AG08396 (cell line): ENCODE measurements at regions not wholly inside any gene's neighbourhood (a gene's known extent, or its start where the extent isn't known, plus 50 kb on each side); places are given as distances from the start of the nearest gene placed in this dataset.

Experiments
- DNase-seq: peaks from one replicate; pipeline ENCODE4 v3.0.0; 2012; ENCODE audit warnings: low spot score, mixed read lengths

DNA sequence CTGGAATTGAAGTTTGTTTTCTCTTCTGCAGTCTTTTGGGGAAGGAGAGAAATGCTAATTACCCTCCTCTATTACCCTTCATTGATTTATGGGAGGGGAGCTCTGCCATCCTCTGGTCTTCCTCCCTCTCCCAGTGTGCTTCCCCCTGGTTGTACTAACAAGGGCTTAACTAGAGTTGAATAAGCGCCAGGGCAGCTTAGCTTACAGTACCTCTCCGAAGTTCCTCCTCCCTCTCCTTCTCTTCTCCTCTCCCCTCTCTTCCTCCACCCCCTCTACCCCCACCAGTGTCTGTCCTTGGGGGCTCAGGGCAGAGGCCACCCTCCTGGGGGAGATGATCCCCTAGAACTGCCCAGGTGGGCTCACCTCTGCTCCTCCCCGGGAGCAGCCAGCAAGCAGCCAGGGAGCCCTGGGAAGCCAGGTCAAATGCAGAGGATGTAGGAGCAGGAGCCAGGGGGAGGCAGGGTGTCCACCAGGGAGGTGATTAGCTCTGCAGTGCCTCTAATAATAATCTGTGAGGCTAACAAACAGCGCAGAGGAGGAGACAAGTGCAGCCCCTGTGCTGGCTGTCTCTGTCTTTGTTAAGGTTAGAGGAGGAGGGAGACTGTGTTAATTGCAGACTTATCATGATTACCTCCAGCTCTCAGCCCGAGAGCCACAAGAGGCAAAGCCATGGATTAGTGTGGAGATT lies 191.6 kb upstream of the CADM1 start:
- DNase-seq, result no peak

DNA sequence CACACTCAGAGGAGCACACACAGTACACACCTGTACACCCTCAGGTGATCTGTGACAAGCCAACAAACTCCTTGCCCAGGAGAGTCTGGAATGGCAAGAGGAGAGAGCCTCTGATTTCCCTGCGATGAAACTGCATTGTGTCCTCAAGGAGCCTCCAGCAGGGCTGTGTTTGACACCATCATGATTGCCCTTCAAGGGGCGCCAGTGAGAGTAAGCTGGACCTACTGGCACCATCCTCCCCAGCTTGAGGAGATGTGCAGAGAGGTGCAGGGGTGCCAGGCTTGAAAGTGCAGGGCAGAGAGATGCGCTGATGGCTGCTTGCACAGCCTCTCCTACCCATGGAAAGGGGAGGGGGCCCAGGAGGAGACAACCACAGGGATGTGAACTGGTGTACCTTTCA lies 188.8 kb upstream of the CADM1 start:
- DNase-seq, result no peak

DNA sequence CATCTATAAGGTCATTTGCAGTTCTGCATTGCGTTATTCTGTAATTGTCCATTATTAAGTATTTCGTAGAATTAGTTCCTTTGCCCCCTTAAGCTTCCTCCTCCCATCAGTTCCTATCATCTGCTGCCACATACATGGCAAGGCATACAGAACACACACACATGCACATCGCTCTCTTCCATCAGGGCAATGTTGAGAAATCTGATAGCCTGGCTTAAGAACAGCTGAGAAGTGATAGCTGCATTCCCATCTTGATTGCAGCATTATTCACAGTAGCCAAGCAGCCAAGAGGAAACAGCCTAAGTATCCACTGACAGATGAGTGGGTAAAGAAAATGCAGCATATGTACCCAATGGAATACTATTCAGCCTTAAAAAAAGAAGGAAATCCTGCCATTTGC lies 186.8 kb upstream of the CADM1 start:
- no peak for DNase-seq

DNA sequence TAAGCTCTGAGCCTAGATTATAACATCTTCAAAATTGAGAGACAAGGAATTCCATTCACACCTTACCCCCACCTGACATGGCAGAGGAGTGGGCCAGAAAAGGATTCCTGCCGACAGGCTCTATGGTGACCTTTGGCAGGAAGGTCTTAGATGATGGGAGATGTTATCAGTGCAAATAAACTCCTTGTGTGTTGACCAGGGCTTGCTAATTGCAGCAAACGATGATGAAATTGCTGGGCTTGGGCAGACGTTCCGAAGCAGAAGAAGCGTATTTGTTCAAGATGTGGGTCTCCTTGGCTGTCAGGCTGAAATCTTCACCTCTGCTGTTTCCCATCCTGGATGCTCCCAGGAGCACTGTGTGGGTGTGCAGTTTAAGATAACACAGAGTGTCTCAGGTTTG lies 183.7 kb upstream of the CADM1 start:
- no peak for DNase-seq

DNA sequence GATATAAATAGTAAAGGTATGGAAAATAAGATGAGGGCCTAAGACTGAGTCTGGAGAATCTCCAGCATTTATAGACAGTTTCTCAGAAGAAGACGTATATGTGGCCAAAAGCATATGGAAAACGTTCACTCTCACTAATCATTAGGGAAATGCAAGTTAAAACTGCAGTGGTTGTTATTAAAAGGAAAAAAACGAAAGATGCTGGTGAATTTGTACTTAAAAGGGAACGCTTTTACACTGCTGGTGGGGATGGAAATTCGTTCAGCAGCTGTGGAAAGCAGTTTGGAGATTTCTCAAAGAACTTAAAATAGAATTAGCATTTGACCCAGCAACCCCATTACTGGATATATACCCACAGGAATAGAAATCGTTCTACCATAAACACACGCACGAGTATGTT lies 180.5 kb upstream of the CADM1 start:
- DNase-seq, result no peak

DNA sequence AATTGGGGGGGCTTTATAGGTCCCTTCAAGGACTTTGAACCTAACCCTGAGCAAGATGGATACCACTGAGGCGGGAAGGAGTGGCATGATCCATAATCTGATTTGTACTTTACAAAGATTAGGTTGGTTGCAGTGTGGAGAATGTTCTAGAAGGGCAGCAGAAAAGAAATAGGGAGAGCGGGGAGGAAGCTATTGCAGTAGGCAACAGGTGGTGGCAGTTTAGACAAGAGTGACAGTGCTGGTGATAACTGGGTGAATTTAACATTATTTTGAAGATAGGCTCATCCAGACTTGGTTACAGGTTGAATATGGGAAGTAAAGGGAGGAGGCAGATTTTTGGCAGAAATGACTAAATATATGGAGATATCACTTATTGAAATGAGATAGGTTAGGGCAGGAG lies 179.9 kb upstream of the CADM1 start:
- no peak for DNase-seq

DNA sequence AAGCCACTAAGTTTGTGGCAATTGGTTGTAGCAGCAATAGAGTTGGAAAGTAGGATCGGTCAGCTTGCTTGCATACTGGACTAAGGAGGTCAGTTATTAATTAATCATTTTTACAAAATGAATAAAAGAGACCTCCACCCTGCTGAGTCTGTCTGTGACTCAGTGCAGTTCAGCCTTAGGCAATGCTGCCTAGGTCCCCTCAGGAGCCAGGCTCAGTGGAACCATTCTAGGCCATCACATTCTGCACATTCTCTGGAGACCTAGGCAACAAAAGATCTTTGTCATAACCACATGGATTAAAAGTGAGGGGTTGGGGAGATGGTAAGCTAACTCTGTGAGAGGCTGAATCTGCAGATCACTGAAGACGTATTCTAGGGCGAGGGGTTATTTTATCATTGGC lies 178.7 kb upstream of the CADM1 start:
- no peak for DNase-seq

DNA sequence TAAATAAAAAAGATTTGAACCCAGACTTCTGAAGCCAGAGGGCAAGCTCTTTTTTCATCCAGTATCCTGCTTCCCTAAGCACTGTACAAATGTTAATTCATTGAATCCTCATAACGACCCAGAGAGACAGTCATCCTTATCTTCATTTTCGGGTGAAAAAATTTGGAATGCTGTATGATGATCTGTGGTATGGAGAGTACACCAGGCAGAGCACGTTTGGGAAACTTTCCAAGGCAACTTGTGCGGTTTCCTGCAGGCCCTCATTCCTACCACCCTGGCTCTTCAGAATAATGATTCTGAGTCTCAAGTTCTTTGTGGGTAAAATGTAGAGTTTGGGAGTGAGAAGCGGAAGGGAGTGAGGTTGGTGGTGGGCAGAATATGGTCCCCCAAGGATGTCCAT lies 177.9 kb upstream of the CADM1 start:
- DNase-seq, result no peak

DNA sequence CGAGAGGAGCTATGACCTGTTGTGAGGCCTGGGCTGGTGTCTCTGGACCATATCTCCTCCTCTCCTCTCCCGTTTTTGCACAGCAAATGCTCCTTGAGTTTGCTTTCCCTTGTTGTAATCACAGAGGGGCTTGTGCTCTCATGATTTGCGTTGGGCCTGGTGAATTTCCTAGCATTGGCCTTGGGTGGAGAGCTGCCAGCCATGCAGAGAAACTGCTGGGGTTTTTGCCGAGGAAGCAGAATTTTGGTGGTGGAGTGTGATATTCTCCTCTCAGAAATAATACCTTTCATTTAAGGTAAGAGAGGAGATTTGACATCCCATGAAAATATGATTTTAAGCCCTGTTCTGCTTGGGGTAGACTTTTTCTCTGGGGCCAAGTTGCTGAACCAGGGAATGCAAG lies 175.7 kb upstream of the CADM1 start:
- DNase-seq, result no peak

DNA sequence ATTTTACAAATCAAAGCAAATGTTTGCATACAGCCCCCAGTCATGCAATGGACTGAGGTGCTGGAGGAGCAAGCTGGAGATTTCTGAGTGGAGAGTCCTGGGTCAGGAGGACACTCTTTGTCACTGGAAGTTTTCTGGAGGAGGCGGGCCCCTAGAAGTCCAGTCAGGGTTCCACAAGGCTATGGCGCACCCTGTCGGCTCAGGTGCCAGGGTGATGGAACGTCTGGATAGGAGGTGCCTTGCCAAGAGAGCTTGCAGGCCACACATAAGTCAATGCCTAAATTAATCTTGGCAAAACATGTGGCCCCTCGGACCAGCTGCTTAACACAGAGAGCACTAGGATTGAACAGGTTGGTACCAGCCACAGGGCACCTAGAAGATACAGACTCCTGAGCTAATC lies 174.7 kb upstream of the CADM1 start:
- DNase-seq, result no peak

DNA sequence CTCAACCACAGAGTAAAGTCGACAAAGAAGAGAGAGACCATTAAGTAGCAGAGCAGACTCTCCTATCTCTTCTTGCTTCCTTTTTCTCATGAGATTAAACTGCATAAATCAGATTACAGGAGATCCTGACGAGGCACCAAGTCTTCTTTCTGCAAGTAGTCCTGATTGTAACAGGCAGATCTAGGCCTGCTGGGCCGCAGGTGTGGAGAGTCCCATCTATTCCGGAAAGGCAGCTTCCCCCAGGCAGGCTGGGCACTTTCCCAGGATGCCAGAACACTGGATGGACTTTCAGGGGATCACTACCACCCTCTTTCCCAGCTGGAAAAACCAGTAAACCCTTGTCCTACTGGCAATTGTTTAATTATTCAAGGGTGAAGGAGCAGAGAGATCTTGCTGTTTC lies 173.0 kb upstream of the CADM1 start:
- no peak for DNase-seq

DNA sequence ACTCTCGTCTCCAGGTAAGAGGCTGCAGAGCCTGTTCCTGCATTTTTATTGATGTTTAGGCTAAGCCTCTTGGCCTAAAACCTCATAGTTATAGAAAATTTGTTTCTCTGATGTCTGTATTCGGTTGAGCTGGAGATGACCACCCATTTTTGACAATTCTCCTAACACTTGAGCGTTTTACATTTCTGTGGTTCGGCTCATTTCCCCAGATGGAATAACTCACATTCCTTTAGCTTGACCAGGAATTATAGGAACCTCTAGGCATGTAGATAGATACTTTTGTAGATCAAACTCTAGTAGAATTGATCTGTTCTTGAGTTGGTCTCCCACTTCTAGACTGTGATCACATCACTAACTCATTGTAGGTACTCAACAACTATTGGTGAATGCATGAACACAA lies 172.6 kb upstream of the CADM1 start:
- DNase-seq, result peak; percentile 59

DNA sequence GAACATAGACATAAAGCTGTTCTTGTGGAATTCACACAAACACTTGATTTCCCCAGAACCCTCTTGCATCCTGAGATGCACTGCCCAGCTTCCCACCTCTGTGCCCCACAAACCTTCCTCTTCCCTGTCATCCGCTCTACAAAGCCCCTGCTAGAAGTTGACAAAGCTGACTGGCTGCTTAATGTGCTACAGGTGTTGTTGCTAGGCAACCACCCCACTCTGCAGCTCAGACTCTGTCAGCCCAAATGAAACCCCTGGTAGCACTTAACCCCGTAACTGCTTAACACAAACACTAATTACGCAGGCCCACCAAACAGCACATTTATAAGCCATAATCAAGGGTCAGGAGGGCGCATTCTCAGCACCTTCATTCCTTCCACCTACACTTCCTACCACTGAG lies 172.0 kb upstream of the CADM1 start:
- DNase-seq, result no peak

DNA sequence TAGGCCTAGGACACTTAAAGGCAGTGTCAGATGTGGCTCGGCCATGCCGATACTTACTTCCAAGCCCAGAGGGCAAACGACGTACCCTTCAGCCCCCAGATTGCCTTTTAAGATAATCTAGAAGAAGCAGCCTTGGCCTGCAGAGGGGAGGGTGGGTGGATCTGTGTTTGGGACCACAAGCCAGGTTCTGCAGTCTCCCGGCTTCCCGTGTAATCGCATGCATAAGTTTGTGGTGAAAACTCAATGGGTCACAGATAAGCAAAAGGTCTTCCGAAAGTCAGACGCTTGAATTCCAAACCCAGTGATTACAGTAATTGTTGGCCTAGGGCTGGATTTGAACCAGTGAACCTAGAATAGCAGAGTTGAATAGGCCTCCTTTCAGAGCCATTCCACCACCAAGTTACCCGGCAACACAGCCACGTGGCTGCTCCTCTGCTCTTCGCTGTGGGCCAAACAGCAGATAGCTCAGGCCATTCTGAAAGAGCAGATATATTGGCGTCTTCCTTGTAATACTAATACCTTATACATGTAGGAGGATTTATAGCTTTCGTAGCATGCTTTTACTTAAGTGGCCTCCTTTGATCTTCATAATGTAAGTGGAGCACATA lies 170.8 kb upstream of the CADM1 start:
- no peak for DNase-seq

DNA sequence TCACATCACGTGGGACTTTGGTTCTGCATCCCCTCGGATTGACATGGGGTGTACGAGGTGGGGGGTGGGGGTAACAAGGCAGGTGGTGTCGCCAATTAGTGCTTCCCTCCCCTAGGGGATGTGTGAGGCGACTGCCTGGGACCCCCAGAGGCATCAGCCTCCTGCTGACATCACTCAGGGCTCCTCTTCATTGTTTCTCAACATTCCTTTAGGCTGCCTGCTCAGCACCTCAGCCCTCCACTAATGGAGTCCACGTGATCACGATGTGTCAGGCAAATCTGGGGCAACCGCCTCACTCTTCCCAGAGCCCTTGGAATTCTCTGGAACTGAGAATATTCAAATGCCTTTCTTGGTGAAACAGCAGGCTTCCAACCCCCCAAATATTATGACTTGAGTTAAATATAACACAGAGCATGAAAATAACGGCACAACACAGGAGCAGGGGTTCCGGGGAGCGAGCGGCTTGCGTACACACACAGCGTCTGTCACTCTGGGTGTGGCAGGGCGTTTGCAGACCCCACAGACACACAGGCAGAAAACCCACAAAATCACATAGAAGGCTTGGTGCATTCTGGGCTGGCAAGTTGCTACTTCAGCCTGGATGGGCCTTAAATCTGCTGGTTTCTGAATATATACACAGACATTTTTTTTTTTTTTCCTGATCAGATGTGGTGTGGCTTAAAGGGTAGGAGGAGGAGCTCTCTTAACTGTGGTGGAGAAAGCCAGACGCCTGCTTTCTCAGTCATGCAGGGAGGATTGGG lies 170.1 kb upstream of the CADM1 start:
- DNase-seq, result peak; percentile 36

DNA sequence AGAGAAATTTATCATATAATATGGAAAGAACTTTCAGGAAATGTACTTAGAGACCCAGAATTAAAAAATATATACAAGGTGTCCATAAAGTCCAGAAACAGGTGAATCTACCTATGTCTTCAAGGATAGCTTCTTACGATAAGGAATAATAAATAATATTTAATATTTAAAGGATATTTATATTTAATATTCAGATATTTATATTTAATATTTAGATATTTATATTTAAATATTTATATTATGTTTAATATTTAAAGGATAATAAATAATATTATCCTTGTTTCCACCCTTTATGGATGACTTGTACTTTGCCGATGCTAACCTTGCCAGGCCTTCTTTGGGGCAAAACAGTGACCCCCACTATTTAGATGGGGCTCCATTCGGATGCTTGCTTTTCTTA lies 169.5 kb upstream of the CADM1 start:
- no peak for DNase-seq

DNA sequence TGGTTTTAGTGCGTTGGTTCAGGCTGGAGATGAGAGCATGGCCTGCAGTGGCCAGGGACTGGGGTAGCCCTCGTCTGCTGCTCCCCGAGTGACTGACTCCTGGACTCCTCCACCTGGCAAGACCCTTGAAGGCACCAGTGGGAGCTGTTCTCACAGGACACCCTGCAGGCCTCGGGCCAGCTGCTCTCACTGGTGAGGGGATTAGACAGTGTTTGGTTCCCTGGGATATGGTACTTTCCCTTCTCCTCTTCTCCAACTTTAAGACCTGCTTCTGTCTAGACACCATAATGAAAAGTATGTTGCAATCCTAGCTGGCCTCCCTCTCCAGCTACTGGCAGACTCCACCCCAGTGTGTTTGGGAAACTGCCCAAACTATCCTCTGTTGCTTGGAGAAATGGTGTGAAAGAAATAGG lies 168.8 kb upstream of the CADM1 start:
- DNase-seq, result peak; percentile 75

DNA sequence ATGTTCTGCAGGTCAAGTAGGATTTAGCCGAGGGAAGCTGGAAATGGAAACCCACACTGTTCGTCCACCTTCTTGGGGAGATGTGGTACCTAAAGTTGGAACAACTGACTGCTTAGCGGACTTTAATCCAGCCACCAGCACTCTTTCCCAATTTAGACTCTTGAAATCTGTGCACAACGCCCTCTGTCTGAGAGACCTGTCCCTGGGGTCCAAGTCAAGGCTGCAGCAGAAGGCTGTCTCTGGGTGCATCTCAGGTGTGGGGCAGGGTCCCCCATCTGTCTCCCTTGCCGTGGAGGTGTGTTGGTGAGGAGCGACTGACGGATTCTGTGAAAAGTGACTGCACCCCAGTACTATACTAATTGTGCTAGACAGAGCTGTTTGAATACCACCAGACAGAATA lies 168.2 kb upstream of the CADM1 start:
- no peak for DNase-seq

DNA sequence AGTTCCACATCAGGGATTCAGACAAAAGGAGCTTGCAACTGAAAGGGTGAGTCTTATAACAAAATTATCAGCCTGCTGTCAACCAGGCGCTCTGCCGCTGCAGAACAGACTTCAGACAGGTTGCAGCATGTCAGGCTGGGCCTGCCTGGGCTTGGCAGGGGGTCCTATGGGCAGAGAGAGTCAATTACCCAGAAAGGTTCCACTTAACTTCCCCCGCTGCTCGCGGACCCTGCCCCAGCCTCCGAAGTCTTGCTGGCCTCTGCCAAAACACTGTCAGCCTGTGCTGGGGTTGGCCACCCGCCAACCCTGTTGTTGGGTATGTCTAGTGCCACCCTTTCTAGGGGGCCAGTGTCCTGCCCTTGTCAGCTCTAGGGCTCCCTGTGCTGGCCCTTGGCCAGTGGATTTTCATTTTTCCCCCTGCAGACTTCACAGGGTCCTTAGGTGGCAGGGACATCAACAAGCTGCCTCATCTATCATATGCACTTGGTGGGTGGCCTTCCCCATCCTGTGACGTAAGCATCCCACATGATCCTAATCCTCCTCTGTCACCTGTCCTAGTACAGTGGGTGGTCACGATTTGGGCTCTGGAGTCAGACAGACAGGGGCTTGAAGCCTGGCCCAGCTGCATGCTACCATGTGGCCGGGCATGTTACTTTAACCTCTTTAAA lies 166.5 kb upstream of the CADM1 start:
- DNase-seq, result no peak

DNA sequence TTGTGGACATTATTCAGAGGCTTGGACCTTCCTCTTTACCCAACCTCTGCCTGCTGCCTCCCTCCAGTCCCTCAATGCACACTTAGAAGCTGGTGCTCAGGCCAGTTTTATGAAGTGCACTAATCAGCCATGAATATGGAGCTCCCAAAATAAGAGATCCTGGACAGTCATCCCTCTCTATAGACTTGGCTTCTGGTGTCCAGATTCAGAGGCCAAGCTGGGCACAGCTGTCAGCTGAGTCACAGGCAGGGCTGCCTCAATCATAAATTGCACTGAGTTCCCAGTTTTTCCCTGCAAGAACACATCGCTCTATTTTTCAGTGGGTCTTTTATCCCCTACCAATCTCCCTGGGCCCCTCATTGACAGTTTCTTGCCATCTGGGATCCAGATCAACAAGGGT lies 161.7 kb upstream of the CADM1 start:
- peak; percentile 57 for DNase-seq

DNA sequence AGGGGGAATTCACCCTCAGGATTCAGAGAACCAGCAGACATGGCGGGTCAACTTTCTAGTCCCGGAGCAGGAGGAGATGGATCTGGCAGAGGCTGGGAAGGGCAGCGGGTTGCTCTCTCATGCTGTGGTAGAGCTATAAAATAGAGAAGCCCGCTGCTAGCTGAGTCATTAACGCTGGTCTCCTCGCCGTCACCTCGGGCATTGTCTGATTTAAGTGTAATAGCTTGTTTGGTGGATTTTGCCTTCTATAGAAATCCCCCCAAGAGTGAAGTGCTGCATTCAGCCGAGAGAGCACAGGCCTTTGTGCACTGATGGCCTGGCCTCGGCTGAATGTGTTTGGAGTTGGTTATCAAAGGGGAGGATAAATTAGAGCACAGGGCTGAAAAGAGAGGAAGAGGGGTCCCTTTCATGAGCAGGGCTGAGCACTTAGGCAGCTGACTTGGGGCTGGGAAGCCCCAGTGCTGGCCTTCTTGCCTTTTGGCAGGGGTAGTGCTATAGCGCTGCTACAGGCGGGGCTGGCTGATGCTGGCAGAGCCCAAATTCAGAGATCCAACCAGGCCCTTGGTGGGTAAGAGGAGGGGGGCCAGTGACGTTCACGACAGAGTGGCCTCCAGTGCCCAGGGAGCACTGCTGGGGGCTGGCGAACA lies 161.1 kb upstream of the CADM1 start:
- no peak for DNase-seq

DNA sequence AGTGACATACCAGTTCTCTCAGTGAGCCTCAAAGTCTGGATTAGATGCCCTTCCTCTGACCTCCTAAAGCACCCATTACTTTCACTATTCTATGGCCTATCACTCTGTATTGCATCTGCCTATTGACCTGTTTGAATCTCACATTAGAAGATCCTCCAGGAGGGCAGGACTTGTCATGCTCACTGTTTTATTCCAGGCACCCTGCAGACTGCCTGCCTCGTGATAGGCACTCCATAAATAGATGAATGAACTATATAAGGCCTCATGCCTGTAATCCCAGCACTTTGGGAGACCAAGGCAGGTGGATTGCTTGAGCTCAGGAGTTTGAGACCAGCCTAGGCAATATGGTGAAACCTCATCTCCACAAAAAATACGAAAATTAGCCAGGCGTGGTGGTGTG lies 160.1 kb upstream of the CADM1 start:
- no peak for DNase-seq

DNA sequence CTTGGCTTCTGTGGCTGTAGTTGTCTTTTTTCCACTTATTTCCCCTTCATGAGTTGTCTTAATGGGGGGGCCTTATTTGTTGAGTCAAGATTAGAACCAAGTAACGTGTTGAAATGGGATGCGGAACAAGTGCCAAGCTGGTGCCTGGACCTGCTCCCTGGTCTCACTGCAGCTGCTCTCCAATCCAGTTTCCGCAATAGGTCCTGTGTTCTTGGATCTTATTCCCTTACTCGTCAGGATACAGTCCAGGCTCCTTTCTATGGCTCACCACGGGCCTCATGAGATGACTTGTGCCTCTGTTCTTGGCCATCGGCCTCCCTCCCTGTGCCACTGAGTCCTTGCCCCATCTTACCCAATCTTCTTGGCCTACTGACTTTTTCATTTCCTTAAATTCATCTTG lies 159.6 kb upstream of the CADM1 start:
- DNase-seq, result no peak
